HCT116 (cell line): ENCODE measurements at regions not wholly inside any gene's neighbourhood (a gene's known extent, or its start where the extent isn't known, plus 50 kb on each side); places are given as distances from the start of the nearest gene placed in this dataset.

Experiments used
- ATAC-seq: fragments of 200-7000 bp; cut with Tn5 transposase; 2 replicates; pipeline ENCODE4 v1.9.1; 2020; ENCODE audit warnings: mild to moderate bottlenecking, moderate library complexity
- BruUV-seq: library from RNA; stranded (reverse); fragments of 400-500 nt; replicated peaks from 2 replicates; lab custom pipeline; 2021; lab: Mats Ljungman, UMichigan
- CTCF ChIA-PET: fragments of 300-600 bp; sonication (Branson Sonifier 250); formaldehyde crosslinking; loops from one replicate; lab custom pipeline; 2021; ENCODE audit warnings: antibody characterized with exemption; lab: Charles Lee
- POLR2A ChIA-PET: fragments of 300-600, 350-600 bp; sonication (Branson Sonifier 250); formaldehyde crosslinking; loops from one replicate; lab custom pipeline; 2021; ENCODE audit warnings: antibody characterized with exemption; lab: Charles Lee
- RAD21 ChIA-PET, 2 experiments: fragments of 300-600 bp; sonication (Branson Sonifier 250); formaldehyde crosslinking; loops; one replicate each; lab custom pipeline; 2023; ENCODE audit warnings: low total read pairs in 2 of 2; ENCODE audit not compliant: uncharacterized antibody in 2 of 2, unreplicated experiment in 2 of 2, low non-redundant PET in 1 of 2; lab: Charles Lee
- DNase-seq: peaks from one replicate; pipeline ENCODE4 v3.0.0-alpha.2; 2010; ENCODE audit warnings: low read depth, low spot score
- H2AFZ ChIP-seq: fragments of 200-600 bp; shearing (Covaris generic), sonication (generic); 2 replicates; pipeline ENCODE4 v1.6.1; 2017; ENCODE audit warnings: low read depth, mixed run types, mixed read lengths, antibody characterized with exemption, low read length; ENCODE audit not compliant: poor library complexity, severe bottlenecking
- H3K27ac ChIP-seq: 2 replicates; pipeline ENCODE4 v1.5.1; 2012; ENCODE audit warnings: low read depth, low read length
- H3K27me3 ChIP-seq: fragments of 200-600 bp; sonication (generic); 2 replicates; pipeline ENCODE4 v1.6.1; 2016; ENCODE audit warnings: mixed run types, low read length, mixed read lengths; ENCODE audit not compliant: insufficient read depth
- H3K36me3 ChIP-seq, 2 experiments: fragments of 200-500 bp in 1 of 2; fragments of 200-600 bp in 1 of 2; sonication (Bioruptor generic) in 1 of 2; sonication (generic) in 1 of 2; 2 replicates each; pipeline versions ENCODE4 v1.5.1 to v1.6.1; 2014 to 2016; ENCODE audit warnings: low read length in 2 of 2, inconsistent platforms in 1 of 2, mixed read lengths in 1 of 2, mixed run types in 1 of 2; ENCODE audit not compliant: insufficient read depth in 2 of 2, control insufficient read depth in 1 of 2
- H3K4me1 ChIP-seq, 2 experiments: fragments of 200-600 bp in 1 of 2; sonication (generic) in 1 of 2; 2 replicates each; pipeline versions ENCODE4 v1.5.1 to v1.6.1; 2012 to 2017; ENCODE audit warnings: low read length in 2 of 2, inconsistent platforms in 1 of 2, mild to moderate bottlenecking in 1 of 2, mixed read lengths in 1 of 2, mixed run types in 1 of 2, moderate library complexity in 1 of 2; ENCODE audit not compliant: insufficient read depth in 2 of 2, control insufficient read depth in 1 of 2
- H3K4me2 ChIP-seq: fragments of 200-600 bp; sonication (generic); 2 replicates; pipeline ENCODE4 v1.6.1; 2017; ENCODE audit warnings: mixed run types, low read length, mixed read lengths
- H3K4me3 ChIP-seq, 2 experiments: fragments of 200-600 bp in 1 of 2; sonication (generic) in 1 of 2; replicated peaks in 1 of 2; 2 replicates each; pipeline ENCODE4 v1.5.1; 2011 to 2016; ENCODE audit warnings: low read length in 2 of 2, control low read depth in 1 of 2, low read depth in 1 of 2, mild to moderate bottlenecking in 1 of 2, mixed read lengths in 1 of 2, mixed run types in 1 of 2
- H3K79me2 ChIP-seq: fragments of 200-600 bp; sonication (generic); 2 replicates; pipeline ENCODE4 v1.6.1; 2017; ENCODE audit warnings: mild to moderate bottlenecking, mixed run types, low read length, moderate library complexity, mixed read lengths; ENCODE audit not compliant: insufficient read depth
- H3K9ac ChIP-seq: fragments of 200-600 bp; sonication (generic); 2 replicates; pipeline ENCODE4 v1.6.1; 2016; ENCODE audit warnings: low read length, mixed read lengths
- H3K9me2 ChIP-seq: fragments of 200-600 bp; sonication (generic), shearing (Covaris generic); 2 replicates; pipeline ENCODE4 v1.6.1; 2017; ENCODE audit warnings: mixed run types, mild to moderate bottlenecking, moderate library complexity; ENCODE audit not compliant: insufficient read depth
- H3K9me3 ChIP-seq, 2 experiments: fragments of 200-500 bp in 1 of 2; fragments of 200-600 bp in 1 of 2; sonication (Bioruptor generic) in 1 of 2; sonication (generic) in 1 of 2; 2 replicates each; pipeline ENCODE4 v1.6.1; 2014 to 2017; ENCODE audit warnings: low read length in 2 of 2, mixed read lengths in 2 of 2, inconsistent platforms in 1 of 2, low read depth in 1 of 2, mild to moderate bottlenecking in 1 of 2, mixed run types in 1 of 2, moderate library complexity in 1 of 2; ENCODE audit not compliant: control insufficient read depth in 1 of 2, insufficient read depth in 1 of 2
- H4K20me1 ChIP-seq: fragments of 200-600 bp; sonication (generic), shearing (Covaris generic); 2 replicates; pipeline ENCODE4 v1.6.1; 2017; ENCODE audit warnings: mixed run types, mild to moderate bottlenecking, moderate library complexity; ENCODE audit not compliant: insufficient read depth
- CEBPB ChIP-seq: IDR thresholded peaks from 2 replicates; pipeline ENCODE4 v1.6.1; 2012; ENCODE audit warnings: low read depth
- EGR1 ChIP-seq: IDR thresholded peaks from 2 replicates; pipeline ENCODE4 v1.6.1; 2012; ENCODE audit warnings: low read depth
- EZH2 ChIP-seq: fragments of 200-600 bp; sonication (generic); IDR thresholded peaks from 2 replicates; pipeline ENCODE4 v1.6.1; 2017; ENCODE audit warnings: antibody characterized with exemption, mixed run types
- EZH2phosphoT487 ChIP-seq: fragments of 200-600 bp; IDR thresholded peaks from 2 replicates; pipeline ENCODE4 v1.6.1; 2018; ENCODE audit warnings: antibody characterized with exemption, borderline replicate concordance
- POLR2AphosphoS5 ChIP-seq: IDR thresholded peaks from 2 replicates; pipeline ENCODE4 v1.6.1; 2011; ENCODE audit warnings: mild to moderate bottlenecking, low read depth, low read length, moderate library complexity
- RAD21 ChIP-seq: IDR thresholded peaks from 2 replicates; pipeline ENCODE4 v1.6.1; 2012; ENCODE audit warnings: low read depth, mild to moderate bottlenecking
- SIN3A ChIP-seq: IDR thresholded peaks from 2 replicates; pipeline ENCODE4 v1.6.1; 2012; ENCODE audit warnings: low read depth
- SP1 ChIP-seq: IDR thresholded peaks from 2 replicates; pipeline ENCODE4 v1.6.1; 2012; ENCODE audit warnings: low read depth
- YY1 ChIP-seq: IDR thresholded peaks from 2 replicates; pipeline ENCODE4 v1.6.1; 2011; ENCODE audit warnings: low read length, low read depth, moderate library complexity, mild to moderate bottlenecking; ENCODE audit not compliant: insufficient replicate concordance; ENCODE audit errors: extremely low read depth
- ZFX ChIP-seq: fragments of 450-650 bp; IDR thresholded peaks from 2 replicates; pipeline ENCODE4 v1.6.1; 2017
- intact Hi-C: fragments of 100-400 bp; cut with micrococcal nuclease; formaldehyde crosslinking; loops from 2 replicates; pipeline ENCODE4 v1.10.0; 2022
- TF ChIP-seq, protein P1 (sequence below): IDR thresholded peaks from 2 replicates; pipeline ENCODE4 v1.6.1; 2012; ENCODE audit warnings: low read depth
- TF ChIP-seq, protein P2 (sequence below): IDR thresholded peaks from 2 replicates; pipeline ENCODE4 v1.6.1; 2011; ENCODE audit warnings: mild to moderate bottlenecking, low read length, moderate library complexity; ENCODE audit not compliant: insufficient replicate concordance; ENCODE audit errors: extremely low read depth

DNA sequence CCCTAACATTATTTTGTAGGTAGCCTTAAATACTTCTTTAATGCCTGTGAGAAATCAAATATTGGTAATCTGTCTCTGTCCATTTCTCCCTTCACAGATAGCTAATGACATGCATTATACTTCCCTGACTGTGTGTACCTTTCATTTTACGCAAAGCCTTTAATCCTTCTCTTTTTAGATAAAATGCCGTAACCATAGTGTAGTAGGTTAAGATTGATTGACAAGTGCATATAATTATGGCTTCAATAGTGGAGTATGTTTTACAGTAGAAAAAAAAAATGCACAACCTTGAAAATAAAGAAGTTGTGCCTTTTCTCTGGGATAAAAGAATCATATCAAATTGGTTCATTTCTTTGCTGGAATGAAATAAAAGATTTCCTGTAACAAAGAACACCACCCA, 559.6 kb upstream of the GRAMD2B start:
- Histone ChIP-seq H2AFZ (no peak overlapping the region), H3K9ac (no peak overlapping the region), H3K4me3 (no peak overlapping the region), H3K79me2 (no peaks in the 10 kb centered on the region), H3K4me1 (no peaks in the 10 kb centered on the region), H3K9me3 (no peaks in the 10 kb centered on the region), H3K4me2 (no peak overlapping the region), H3K27me3 (no peaks in the 10 kb centered on the region), H3K9me2 (no peaks in the 10 kb centered on the region), H3K36me3 (no peaks in the 10 kb centered on the region), H3K27ac (no peak overlapping the region), H4K20me1 (no peaks in the 10 kb centered on the region)
- intact Hi-C loops = no loop called here
- TF ChIP-seq ZFX = no peak
- no peak for TF ChIP-seq SIN3A
- ChIA-PET CTCF (no interaction called here), POLR2A (no interaction called here), RAD21 (interaction anchor here in 1 of 2 experiments (0.6 kb wide), 1 partner anchor 94 kb away, joined by 3 read pairs; no protein-coding TSS in a partner anchor)
- ATAC-seq (no peak), DNase-seq (no peak)
- BruUV-seq = no TSS peak

DNA sequence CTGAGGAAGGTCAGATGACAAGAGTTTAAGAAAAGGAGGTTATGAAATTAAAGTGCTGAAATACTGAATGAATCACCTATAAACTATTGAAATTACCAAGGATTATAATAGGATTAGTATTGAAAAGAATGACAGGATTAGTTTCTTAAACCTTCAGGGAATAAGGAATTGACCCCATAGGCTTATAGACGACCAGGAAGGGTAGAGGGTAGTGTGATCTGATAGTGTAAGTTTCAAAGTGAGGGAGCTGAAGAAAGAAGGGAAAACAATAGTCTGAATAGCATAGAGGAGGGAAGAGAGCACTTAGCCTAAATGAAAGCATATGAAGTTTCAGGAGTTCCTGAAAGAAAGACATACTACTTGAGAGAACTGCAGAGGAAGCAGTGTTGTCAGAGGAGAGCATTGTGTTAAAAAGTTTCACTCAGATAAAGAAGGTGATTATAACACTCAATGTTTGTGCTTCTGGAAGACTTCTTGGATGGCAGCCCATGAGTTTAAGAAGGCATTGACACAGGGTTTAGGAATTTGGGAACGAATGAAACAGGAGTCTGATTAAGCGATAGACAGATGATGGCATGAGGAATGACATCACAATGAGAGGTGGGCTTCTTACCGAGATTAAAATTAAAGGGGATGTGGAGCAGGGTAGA, 557.9 kb upstream of the GRAMD2B start:
- H3K9me2 ChIP-seq = no peaks in the 10 kb centered on the region
- H4K20me1 ChIP-seq = no peaks in the 10 kb centered on the region
- ATAC-seq (no peak), DNase-seq (no peak)
- CTCF ChIA-PET = no interaction called here
- H3K4me2 ChIP-seq = no peak overlapping the region
- H3K79me2 ChIP-seq = no peaks in the 10 kb centered on the region
- H3K27me3 ChIP-seq = no peaks in the 10 kb centered on the region
- H3K9ac ChIP-seq = no peak overlapping the region
- no peaks in the 10 kb centered on the region for H3K36me3 ChIP-seq
- no peak overlapping the region for H3K27ac ChIP-seq
- no peak overlapping the region for H3K4me3 ChIP-seq
- no peak overlapping the region for H2AFZ ChIP-seq
- H3K9me3 ChIP-seq = no peaks in the 10 kb centered on the region
- no TSS peak for BruUV-seq
- H3K4me1 ChIP-seq = no peaks in the 10 kb centered on the region
- RAD21 ChIA-PET = no interaction called here
- intact Hi-C loops = no loop called here
- POLR2A ChIA-PET = no interaction called here
- TF ChIP-seq EZH2 = no peak
- no peak for TF ChIP-seq EGR1
- TF ChIP-seq, protein P1, sequence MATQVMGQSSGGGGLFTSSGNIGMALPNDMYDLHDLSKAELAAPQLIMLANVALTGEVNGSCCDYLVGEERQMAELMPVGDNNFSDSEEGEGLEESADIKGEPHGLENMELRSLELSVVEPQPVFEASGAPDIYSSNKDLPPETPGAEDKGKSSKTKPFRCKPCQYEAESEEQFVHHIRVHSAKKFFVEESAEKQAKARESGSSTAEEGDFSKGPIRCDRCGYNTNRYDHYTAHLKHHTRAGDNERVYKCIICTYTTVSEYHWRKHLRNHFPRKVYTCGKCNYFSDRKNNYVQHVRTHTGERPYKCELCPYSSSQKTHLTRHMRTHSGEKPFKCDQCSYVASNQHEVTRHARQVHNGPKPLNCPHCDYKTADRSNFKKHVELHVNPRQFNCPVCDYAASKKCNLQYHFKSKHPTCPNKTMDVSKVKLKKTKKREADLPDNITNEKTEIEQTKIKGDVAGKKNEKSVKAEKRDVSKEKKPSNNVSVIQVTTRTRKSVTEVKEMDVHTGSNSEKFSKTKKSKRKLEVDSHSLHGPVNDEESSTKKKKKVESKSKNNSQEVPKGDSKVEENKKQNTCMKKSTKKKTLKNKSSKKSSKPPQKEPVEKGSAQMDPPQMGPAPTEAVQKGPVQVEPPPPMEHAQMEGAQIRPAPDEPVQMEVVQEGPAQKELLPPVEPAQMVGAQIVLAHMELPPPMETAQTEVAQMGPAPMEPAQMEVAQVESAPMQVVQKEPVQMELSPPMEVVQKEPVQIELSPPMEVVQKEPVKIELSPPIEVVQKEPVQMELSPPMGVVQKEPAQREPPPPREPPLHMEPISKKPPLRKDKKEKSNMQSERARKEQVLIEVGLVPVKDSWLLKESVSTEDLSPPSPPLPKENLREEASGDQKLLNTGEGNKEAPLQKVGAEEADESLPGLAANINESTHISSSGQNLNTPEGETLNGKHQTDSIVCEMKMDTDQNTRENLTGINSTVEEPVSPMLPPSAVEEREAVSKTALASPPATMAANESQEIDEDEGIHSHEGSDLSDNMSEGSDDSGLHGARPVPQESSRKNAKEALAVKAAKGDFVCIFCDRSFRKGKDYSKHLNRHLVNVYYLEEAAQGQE = no peak
- TF ChIP-seq EZH2phosphoT487 = no peak
- no peak for TF ChIP-seq YY1
- TF ChIP-seq, protein P2, sequence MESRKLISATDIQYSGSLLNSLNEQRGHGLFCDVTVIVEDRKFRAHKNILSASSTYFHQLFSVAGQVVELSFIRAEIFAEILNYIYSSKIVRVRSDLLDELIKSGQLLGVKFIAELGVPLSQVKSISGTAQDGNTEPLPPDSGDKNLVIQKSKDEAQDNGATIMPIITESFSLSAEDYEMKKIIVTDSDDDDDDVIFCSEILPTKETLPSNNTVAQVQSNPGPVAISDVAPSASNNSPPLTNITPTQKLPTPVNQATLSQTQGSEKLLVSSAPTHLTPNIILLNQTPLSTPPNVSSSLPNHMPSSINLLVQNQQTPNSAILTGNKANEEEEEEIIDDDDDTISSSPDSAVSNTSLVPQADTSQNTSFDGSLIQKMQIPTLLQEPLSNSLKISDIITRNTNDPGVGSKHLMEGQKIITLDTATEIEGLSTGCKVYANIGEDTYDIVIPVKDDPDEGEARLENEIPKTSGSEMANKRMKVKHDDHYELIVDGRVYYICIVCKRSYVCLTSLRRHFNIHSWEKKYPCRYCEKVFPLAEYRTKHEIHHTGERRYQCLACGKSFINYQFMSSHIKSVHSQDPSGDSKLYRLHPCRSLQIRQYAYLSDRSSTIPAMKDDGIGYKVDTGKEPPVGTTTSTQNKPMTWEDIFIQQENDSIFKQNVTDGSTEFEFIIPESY = no peak
- no peak for TF ChIP-seq RAD21
- TF ChIP-seq SP1 = no peak
- TF ChIP-seq ZFX = no peak
- TF ChIP-seq POLR2AphosphoS5 = no peak
- no peak for TF ChIP-seq SIN3A
- TF ChIP-seq CEBPB = no peak
